ENCODE measurements at regions not wholly inside any gene's neighbourhood (a gene's known extent, or its start where the extent isn't known, plus 50 kb on each side); places are given as distances from the start of the nearest gene placed in this dataset.

DNA sequence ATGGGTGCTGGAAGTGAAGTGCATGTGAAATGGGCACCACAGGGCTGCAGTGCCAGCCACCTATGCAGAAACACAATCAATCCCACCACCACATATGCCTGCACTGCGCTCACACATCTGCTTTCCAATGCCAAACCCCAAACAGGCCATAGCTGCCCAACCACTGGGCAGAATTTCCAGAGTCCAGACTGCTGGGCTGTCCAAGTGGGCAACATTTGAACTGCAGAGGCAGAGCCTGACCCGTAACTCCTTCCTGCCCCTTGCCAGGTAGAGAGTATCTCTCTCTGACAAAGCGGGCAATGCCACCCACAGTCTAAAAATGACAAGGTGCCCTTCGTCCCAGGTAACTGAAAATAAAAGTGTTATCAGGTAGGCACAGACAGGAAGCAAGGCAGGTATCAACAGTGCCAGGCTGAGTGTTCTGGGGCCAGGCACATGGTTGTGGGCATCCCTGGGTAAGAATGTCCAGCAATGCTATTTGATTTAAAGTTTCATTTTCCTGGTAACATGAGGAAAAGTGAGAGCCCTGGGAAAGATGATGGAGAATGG is 79.5 kb downstream of the FOXA2 start:
- DNase-seq (ENCODE audit: low spot score): no peak

GRCh38 chr20:22503577-22503976 is 80.8 kb downstream of the FOXA2 start:
- no peak for DNase-seq (ENCODE audit: low spot score)

DNA sequence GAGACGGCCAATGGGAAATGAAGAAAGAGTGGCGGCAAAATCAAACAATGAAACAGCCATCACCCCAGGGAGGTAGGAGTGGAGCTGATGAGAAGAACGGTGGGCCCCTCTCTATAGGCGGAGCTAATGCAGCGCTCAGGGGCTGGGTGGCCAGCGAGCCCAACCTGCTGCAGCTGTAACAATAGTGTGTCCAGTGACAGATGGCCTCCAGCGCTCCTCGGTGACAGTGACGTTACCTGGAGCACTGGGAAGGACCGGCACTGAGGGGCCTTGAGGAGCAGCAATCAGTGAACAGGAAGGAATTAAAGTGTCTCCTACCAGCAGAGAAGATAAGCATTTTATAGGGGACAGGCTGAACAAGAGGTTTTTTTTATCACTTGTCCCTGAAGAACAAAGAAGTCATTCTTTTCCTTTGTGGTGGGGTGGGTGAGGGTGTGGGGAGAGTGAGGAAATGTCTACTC is 81.6 kb downstream of the FOXA2 start:
- DNase-seq (ENCODE audit: low spot score): no peak

GRCh38 chr20:22501566-22502344 is 82.6 kb downstream of the FOXA2 start:
- DNase-seq (ENCODE audit: low spot score): no peak

- no peak for DNase-seq (ENCODE audit: low spot score)
Measured at GRCh38 chr20:22501034-22501433, 83.3 kb downstream of the FOXA2 start.

GRCh38 chr20:22499515-22500166 is 84.7 kb downstream of the FOXA2 start:
- no peak for DNase-seq (ENCODE audit: low spot score)

DNA sequence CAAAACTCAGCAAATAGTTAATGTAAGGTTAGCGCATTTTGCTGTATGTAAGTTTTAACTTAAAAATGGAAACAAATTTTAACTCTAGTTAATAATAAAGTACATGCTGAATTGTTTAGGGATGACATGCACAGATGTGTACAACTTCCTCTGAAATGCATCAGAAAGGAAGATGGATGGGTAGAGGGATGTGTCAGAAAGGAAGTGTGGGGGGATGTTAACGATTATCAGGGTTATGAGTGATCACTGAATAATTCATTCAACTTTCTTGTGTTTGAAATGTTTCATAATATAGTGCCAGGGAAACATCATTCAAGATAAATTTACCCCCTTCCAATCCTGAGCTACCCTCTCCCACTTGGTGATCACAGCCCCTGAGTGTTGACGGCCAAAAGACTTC is 87.6 kb downstream of the FOXA2 start:
- no peak for DNase-seq (ENCODE audit: low spot score)

- DNase-seq (ENCODE audit: low spot score): no peak
Measured at GRCh38 chr20:22495789-22496188, 88.6 kb downstream of the FOXA2 start.

GRCh38 chr20:22495172-22495571 is 89.2 kb downstream of the FOXA2 start:
- DNase-seq (ENCODE audit: low spot score): no peak

- no peak for DNase-seq (ENCODE audit: low spot score)
Measured at GRCh38 chr20:22492497-22492896, 91.9 kb downstream of the FOXA2 start.

GRCh38 chr20:22491194-22491505 is 93.2 kb downstream of the FOXA2 start:
- DNase-seq (ENCODE audit: low spot score): no peak

DNA sequence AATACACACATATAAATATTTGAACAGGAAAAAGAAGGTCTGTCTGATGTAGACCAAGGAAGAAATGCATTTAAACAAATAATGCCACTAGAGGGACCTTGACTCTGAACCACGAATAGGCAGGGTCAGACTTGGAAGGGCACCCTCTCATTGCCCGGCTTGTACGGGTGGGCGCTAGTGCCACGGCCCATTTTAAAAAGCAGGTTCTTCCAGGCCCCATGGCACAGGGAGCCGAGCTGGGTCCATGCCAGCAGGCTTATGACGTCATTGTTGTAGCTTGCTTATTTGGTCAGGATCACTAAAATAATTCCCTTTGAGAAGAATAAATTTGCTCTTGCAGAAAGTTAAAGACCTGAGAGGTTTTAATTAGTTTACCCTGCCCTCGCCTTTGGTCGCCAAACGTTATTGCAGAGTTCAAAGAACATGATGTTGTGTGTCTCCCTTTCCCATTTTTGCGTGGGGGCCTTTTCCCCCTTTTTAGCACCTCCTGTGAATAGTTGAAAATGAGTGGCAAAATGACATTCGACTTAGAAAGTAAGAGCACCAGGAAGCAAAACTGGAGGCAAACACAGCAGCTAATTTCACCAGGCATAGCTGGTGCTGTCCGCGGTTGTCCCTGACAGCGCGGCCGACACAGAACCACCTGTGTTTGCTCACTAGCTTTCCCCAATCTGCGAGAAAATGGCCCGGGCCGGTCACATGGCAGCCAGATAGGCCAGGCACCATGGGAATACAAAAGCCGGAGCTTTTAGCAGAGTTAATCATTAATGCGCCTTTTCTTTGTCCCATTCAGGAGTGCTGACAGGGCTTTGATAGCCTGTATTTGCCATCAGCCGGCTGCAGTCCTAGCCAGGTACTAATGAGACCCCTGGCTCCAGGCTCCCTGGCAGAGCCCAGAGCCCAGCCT is 93.8 kb downstream of the FOXA2 start:
- DNase-seq (ENCODE audit: low spot score): no peak

DNA sequence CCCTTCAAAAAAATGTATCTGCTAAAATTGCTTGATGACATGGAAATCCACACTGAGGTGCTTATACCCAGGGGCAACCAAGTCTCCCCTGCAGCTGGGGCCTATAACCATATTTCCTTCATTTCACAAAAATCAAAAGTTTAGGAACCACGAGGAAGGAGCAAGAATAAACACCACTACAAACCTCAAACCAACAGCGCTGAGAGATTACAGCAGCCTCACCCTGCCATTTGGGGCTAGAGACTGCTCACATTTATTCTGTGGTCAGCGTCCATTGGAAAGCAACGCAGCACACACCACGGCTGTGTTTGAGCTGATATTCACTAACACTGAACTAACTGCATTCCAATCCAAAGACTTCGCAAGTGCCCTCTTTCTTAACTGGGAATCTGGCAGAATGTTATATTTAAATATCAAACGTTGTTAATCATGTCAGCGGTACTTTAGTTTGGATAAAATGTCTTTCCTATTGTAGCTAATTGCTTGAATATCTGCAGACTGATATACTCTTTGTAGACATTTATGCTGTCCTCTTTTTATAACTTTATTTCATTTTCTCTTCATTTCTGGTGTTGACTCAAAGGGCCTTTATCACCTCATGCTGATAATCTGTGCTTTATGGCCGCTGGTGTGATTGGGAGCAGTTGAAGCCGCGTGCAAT is 94.6 kb downstream of the FOXA2 start:
- no peak for DNase-seq (ENCODE audit: low spot score)

- no peak for DNase-seq (ENCODE audit: low spot score)
Measured at GRCh38 chr20:22480336-22480735, 104.0 kb downstream of the FOXA2 start.

DNA sequence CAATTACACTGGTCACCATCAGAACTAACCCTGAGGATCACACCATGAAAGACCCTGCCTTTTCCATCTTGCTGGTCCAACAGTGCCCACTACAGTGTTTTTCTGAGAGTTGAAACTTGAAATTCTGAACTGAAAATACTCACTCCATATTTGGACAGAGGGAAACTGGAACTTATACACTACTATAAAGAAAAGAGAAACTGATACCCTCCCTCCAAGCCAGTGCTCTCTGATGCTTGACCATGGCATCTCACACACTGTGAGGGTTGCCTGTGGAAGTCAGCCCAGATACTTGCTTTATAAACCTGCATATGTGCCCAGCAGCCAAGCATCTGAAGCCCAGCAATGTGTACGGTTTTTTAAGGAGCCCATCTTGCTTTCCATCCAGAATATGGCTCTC is 108.7 kb downstream of the FOXA2 start:
- no peak for DNase-seq (ENCODE audit: low spot score)

DNA sequence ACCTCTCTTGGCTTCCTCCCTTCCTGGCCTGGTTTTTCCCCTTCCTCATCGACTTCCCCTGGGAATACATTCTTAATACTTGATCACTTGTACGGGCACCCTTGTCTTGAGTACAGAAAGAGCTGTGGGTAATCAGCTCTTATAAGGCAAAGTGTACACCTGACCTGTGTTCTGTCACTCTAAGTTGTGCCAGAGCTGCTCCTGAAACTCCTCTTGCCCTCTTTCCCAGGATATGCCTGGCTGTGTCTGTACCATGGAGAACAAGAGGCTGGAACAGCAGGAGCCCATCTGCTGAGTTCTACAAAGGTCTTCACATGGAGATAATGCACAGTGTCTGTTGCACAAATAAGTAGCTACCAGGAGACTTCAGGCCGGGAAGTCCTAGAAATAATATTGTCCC is 110.1 kb downstream of the FOXA2 start:
- DNase-seq (ENCODE audit: low spot score): no peak

- DNase-seq (ENCODE audit: low spot score): no peak
Measured at GRCh38 chr20:22473293-22473692, 111.1 kb downstream of the FOXA2 start.

DNA sequence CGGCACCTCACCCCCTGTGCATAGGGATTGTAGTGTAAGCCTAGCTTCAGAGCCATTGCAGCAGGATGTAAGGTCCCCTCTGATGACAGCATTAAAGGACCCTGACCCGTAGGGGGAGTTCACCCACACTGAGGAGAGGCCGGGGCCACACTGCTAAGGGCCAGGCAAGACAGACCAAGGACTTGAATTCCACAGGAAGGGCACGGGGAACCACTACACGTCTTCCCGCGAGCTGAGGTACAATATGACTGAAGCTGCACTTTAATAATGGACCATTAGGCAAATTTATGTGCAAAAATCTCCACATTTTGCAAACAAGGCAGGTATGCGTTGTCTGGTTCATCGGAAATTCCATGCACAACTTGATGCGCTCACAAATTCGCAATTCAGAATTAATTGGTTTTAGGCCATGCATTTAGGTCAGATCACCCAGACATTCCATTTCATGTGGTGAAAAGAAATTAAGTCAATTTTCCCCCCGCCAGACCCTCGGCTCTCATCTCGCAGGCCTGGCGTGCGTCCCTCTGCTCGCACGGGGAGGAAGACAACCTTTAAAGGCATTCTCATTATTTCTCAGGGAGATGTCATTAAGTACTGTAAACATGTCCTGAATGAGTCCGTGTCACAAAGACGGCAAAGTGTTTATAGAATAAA is 111.8 kb downstream of the FOXA2 start:
- DNase-seq (ENCODE audit: low spot score): no peak

- DNase-seq (ENCODE audit: low spot score): no peak
Measured at GRCh38 chr20:22471156-22471836, 113.1 kb downstream of the FOXA2 start.

- DNase-seq (ENCODE audit: low spot score): no peak
Measured at GRCh38 chr20:22470620-22471026, 113.7 kb downstream of the FOXA2 start.
